ENCODE measurements at regions not wholly inside any gene's neighbourhood (a gene's known extent, or its start where the extent isn't known, plus 50 kb on each side); places are given as distances from the start of the nearest gene placed in this dataset.

- Histone ChIP-seq H3K4me1 (ENCODE audit: insufficient read depth) (peaks cover 8% of the 10 kb centered on the region; the same call in 1 of the 2 replicates), H3K4me2 (ENCODE audit: unreplicated experiment) (no peak overlapping the region), H3F3A (ENCODE audit: insufficient read depth) (no peaks in the 10 kb centered on the region), H3K9me3 (ENCODE audit: low read depth) (no peaks in the 10 kb centered on the region), H3K79me2 (ENCODE audit: insufficient read depth) (no peaks in the 10 kb centered on the region), H3K27me3 (replicated peaks; ENCODE audit: insufficient read depth) (no peaks in the 10 kb centered on the region), H3K36me3 (ENCODE audit: low read depth) (no peaks in the 10 kb centered on the region), H3K9ac (no peak overlapping the region), H4K20me1 (ENCODE audit: insufficient read depth) (no peaks in the 10 kb centered on the region), H3K9me2 (ENCODE audit: insufficient read depth) (no peaks in the 10 kb centered on the region; the same call in 1 of the 2 replicates), H3K27ac (no peak overlapping the region), H2AFZ (no peak overlapping the region), H3K4me3 (no peak overlapping the region)
- in situ Hi-C loops (cut with MboI), result no loop called here
- no peak for TF ChIP-seq EZH2 (IDR thresholded peaks at IDR 0.05; ENCODE audit: insufficient read depth, poor library complexity, severe bottlenecking)
- TF ChIP-seq EZH2phosphoT487 (IDR thresholded peaks at IDR 0.05; ENCODE audit: insufficient read depth, low read depth), result no peak
- DNase-seq, result peak; percentile 66
- WGBS, 2 experiments (ENCODE audit: low coverage in 1 of 2, low lambda C conversion rate in 2 of 2, missing lambda C conversion rate in 2 of 2), result 92 to 93% methylated on average over 1 of the region's 1 CpG
Measured at GRCh38 chr6:14682812-14683211, 563.1 kb upstream of the JARID2 start.

GRCh38 chr6:14689639-14690038 is 556.2 kb upstream of the JARID2 start:
- no peak overlapping the region for H3K4me2 ChIP-seq (ENCODE audit: unreplicated experiment)
- no peak for DNase-seq
- H3K4me3 ChIP-seq, result no peak overlapping the region
- no peaks in the 10 kb centered on the region for H3F3A ChIP-seq (ENCODE audit: insufficient read depth)
- H3K9me3 ChIP-seq (ENCODE audit: low read depth), result no peaks in the 10 kb centered on the region
- no peaks in the 10 kb centered on the region for H3K9me2 ChIP-seq (ENCODE audit: insufficient read depth)
- no peaks in the 10 kb centered on the region for H4K20me1 ChIP-seq (ENCODE audit: insufficient read depth)
- no peaks in the 10 kb centered on the region for H3K79me2 ChIP-seq (ENCODE audit: insufficient read depth)
- no peaks in the 10 kb centered on the region for H3K4me1 ChIP-seq (ENCODE audit: insufficient read depth)
- in situ Hi-C loops (cut with MboI), result no loop called here
- H3K27ac ChIP-seq, result no peak overlapping the region
- no peak overlapping the region for H2AFZ ChIP-seq
- H3K27me3 ChIP-seq (replicated peaks; ENCODE audit: insufficient read depth), result no peaks in the 10 kb centered on the region
- 85% methylated on average over 6 of the region's 6 CpGs for WGBS, 2 experiments (ENCODE audit: low coverage in 1 of 2, low lambda C conversion rate in 2 of 2, missing lambda C conversion rate in 2 of 2)
- no peak for TF ChIP-seq EZH2 (IDR thresholded peaks at IDR 0.05; ENCODE audit: insufficient read depth, poor library complexity, severe bottlenecking)
- H3K36me3 ChIP-seq (ENCODE audit: low read depth), result no peaks in the 10 kb centered on the region
- no peak overlapping the region for H3K9ac ChIP-seq

- Histone ChIP-seq H3K79me2 (ENCODE audit: insufficient read depth) (no peaks in the 10 kb centered on the region), H3K9me2 (ENCODE audit: insufficient read depth) (no peaks in the 10 kb centered on the region), H4K20me1 (ENCODE audit: insufficient read depth) (no peaks in the 10 kb centered on the region), H3K9me3 (ENCODE audit: low read depth) (no peaks in the 10 kb centered on the region), H3K27me3 (replicated peaks; ENCODE audit: insufficient read depth) (no peaks in the 10 kb centered on the region), H3F3A (ENCODE audit: insufficient read depth) (no peaks in the 10 kb centered on the region), H3K27ac (no peak overlapping the region), H3K36me3 (ENCODE audit: low read depth) (no peaks in the 10 kb centered on the region), H3K4me3 (no peak overlapping the region), H3K4me1 (ENCODE audit: insufficient read depth) (no peaks in the 10 kb centered on the region), H3K9ac (no peak overlapping the region), H2AFZ (no peak overlapping the region), H3K4me2 (ENCODE audit: unreplicated experiment) (no peak overlapping the region)
- no peak for TF ChIP-seq EZH2 (IDR thresholded peaks at IDR 0.05; ENCODE audit: insufficient read depth, poor library complexity, severe bottlenecking)
- no peak for TF ChIP-seq EZH2phosphoT487 (IDR thresholded peaks at IDR 0.05; ENCODE audit: insufficient read depth, low read depth)
- in situ Hi-C loops (cut with MboI), result no loop called here
- no peak for DNase-seq
- WGBS, 2 experiments (ENCODE audit: low coverage in 1 of 2, low lambda C conversion rate in 2 of 2, missing lambda C conversion rate in 2 of 2), result 83 to 90% methylated on average over 6 to 8 of the region's 8 CpGs
Measured at GRCh38 chr6:14690120-14691056, 555.5 kb upstream of the JARID2 start.

GRCh38 chr6:14692208-14692607 is 553.7 kb upstream of the JARID2 start:
- H3K9me2 ChIP-seq (ENCODE audit: insufficient read depth), result no peaks in the 10 kb centered on the region
- no peak overlapping the region for H3K4me3 ChIP-seq
- H3K9ac ChIP-seq, result no peak overlapping the region
- H3K4me2 ChIP-seq (ENCODE audit: unreplicated experiment), result no peak overlapping the region
- H3K79me2 ChIP-seq (ENCODE audit: insufficient read depth), result no peaks in the 10 kb centered on the region
- H3K36me3 ChIP-seq (ENCODE audit: low read depth), result no peaks in the 10 kb centered on the region
- no peaks in the 10 kb centered on the region for H3K27me3 ChIP-seq (replicated peaks; ENCODE audit: insufficient read depth)
- in situ Hi-C loops (cut with MboI), result no loop called here
- no peak for DNase-seq
- H3K4me1 ChIP-seq (ENCODE audit: insufficient read depth), result no peaks in the 10 kb centered on the region
- H4K20me1 ChIP-seq (ENCODE audit: insufficient read depth), result no peaks in the 10 kb centered on the region
- no peak for TF ChIP-seq EZH2 (IDR thresholded peaks at IDR 0.05; ENCODE audit: insufficient read depth, poor library complexity, severe bottlenecking)
- no peaks in the 10 kb centered on the region for H3K9me3 ChIP-seq (ENCODE audit: low read depth)
- H3K27ac ChIP-seq, result no peak overlapping the region
- H2AFZ ChIP-seq, result no peak overlapping the region
- H3F3A ChIP-seq (ENCODE audit: insufficient read depth), result no peaks in the 10 kb centered on the region
- WGBS, 2 experiments (ENCODE audit: low coverage in 1 of 2, low lambda C conversion rate in 2 of 2, missing lambda C conversion rate in 2 of 2), result 94 to 96% methylated on average over 1 of the region's 1 CpG

Data from GM23248 (cell line).